ENCODE measurements at regions not wholly inside any gene's neighbourhood (a gene's known extent, or its start where the extent isn't known, plus 50 kb on each side); places are given as distances from the start of the nearest gene placed in this dataset.

DNA sequence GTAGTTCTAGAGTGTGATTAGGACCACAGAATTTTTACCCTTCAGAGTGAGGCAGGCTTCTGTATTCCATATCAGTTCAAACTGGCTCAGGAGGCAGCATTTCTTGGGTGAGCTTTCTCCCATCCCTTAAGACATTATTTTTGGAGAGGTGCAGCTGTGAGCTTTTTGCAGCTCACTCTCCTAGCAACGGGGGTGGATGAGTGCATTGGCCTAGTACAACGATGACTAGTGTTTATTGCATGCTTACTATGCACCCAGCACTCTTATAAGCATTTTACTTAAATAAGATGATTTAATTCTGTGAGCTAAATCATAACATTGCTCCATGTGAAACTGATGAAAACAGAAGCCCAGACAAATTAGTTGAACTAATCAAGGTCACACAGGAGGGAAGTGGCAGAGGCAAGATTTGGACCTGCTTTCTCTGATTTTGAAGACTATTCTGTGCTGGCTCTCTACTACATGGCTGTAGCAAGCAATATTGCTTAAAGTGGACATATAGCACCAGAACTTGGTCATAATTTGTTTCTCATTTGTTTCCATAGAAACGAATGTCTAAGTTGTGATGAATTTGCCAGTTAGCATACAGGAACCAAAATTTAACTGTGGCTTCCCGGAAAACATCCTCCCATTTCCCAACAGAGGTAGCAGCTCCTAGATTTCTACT, 372.1 kb upstream of the RIOK2 start:
- TF ChIP-seq POLR2AphosphoS5 (IDR thresholded peaks at IDR 0.05; ENCODE audit: low read depth, low read length): no peak
- TF ChIP-seq REST (IDR thresholded peaks at IDR 0.05; ENCODE audit: insufficient read depth in 1 of 2, low read depth in 2 of 2, low read length in 2 of 2): no peak
